Keratinocyte (primary cell): ENCODE measurements at regions not wholly inside any gene's neighbourhood (a gene's known extent, or its start where the extent isn't known, plus 50 kb on each side); places are given as distances from the start of the nearest gene placed in this dataset.

Experiments
- EZH2 ChIP-seq: IDR thresholded peaks from one replicate; pipeline ENCODE4 v1.6.1; 2012; ENCODE audit warnings: inconsistent platforms, mild to moderate bottlenecking, low read length, moderate library complexity
- TF ChIP-seq, protein P1 (sequence below), 3 experiments: IDR thresholded peaks in 1 of 3; conservative IDR thresholded peaks in 1 of 3; optimal IDR thresholded peaks in 1 of 3; 2 replicates in 2 of 3; 3 replicates in 1 of 3; pipeline versions ENCODE3 to v1.5.1; 2011; ENCODE audit warnings: low read length in 3 of 3, mild to moderate bottlenecking in 3 of 3, moderate library complexity in 2 of 3, control low read depth in 1 of 3, inconsistent platforms in 1 of 3; ENCODE audit not compliant: insufficient read depth in 2 of 3; ENCODE audit errors: extremely low read depth in 1 of 3

DNA sequence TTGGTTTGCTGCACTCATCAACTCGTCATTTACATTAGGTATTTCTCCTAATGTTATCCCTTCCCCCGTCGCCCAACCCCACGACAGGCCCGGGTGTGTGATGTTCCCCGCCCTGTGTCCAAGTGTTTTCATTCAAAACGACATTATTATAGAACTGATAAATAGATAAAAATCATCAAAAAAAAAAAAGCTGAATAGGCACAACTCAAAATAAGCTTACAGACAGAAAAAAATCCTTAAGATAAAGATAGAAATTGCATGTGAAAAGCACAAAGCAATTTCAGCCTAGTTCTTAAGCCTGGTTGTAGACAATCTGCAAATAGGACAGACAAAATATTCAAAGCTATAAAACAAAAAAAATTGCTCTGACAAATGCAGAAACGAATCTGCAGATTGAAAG, 142.9 kb upstream of the LNX1 start:
- TF ChIP-seq, protein P1, sequence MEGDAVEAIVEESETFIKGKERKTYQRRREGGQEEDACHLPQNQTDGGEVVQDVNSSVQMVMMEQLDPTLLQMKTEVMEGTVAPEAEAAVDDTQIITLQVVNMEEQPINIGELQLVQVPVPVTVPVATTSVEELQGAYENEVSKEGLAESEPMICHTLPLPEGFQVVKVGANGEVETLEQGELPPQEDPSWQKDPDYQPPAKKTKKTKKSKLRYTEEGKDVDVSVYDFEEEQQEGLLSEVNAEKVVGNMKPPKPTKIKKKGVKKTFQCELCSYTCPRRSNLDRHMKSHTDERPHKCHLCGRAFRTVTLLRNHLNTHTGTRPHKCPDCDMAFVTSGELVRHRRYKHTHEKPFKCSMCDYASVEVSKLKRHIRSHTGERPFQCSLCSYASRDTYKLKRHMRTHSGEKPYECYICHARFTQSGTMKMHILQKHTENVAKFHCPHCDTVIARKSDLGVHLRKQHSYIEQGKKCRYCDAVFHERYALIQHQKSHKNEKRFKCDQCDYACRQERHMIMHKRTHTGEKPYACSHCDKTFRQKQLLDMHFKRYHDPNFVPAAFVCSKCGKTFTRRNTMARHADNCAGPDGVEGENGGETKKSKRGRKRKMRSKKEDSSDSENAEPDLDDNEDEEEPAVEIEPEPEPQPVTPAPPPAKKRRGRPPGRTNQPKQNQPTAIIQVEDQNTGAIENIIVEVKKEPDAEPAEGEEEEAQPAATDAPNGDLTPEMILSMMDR (optimal IDR thresholded peaks at IDR 0.05 in 1 of 3, IDR thresholded peaks at IDR 0.05 in 1 of 3, conservative IDR thresholded peaks at IDR 0.05 in 1 of 3; ENCODE audit: extremely low read depth in 1 of 3, insufficient read depth in 2 of 3, low read length in 3 of 3), result no peak
- TF ChIP-seq EZH2, result no peak
